Peyer's patch (tissue), 4 donors: ENCODE measurements at regions not wholly inside any gene's neighbourhood (a gene's known extent, or its start where the extent isn't known, plus 50 kb on each side); places are given as distances from the start of the nearest gene placed in this dataset.

Experiments
- DNase-seq, 3 donors: peaks; one replicate each; pipeline ENCODE4 v3.0.0-alpha.2; 2017 to 2019
- H3K27ac ChIP-seq, 4 donors: fragments of 200-600 bp; sonication (generic); one replicate each; pipeline ENCODE4 v1.5.1; 2016 to 2019
- H3K27me3 ChIP-seq, 2 donors: fragments of 200-600 bp; sonication (generic); one replicate each; pipeline ENCODE4 v1.5.1; 2019
- H3K36me3 ChIP-seq, 3 donors: fragments of 200-600 bp; sonication (generic); one replicate each; pipeline ENCODE4 v1.5.1; 2016 to 2019
- H3K4me1 ChIP-seq, 4 donors: fragments of 200-600 bp; sonication (generic); one replicate each; pipeline ENCODE4 v1.5.1; 2016 to 2019
- H3K4me3 ChIP-seq, 4 donors: fragments of 200-600 bp; sonication (generic); 1 replicate in 3 of 4; 2 replicates in 1 of 4; pipeline ENCODE4 v1.5.1; 2016 to 2019; ENCODE audit warnings: mild to moderate bottlenecking in 1 of 4
- H3K9me3 ChIP-seq, 4 donors: fragments of 200-600 bp; sonication (generic); one replicate each; pipeline ENCODE4 v1.5.1; 2016 to 2019; ENCODE audit warnings: mild to moderate bottlenecking in 1 of 4
- CTCF ChIP-seq, 6 experiments: fragments of 450-650 bp in 4 of 6; fragments of 200-600 bp in 2 of 6; sonication (generic) in 1 of 6; IDR thresholded peaks; one replicate each; pipeline ENCODE4 v1.5.1; 2017 to 2019; ENCODE audit warnings: antibody characterized with exemption in 6 of 6, mild to moderate bottlenecking in 3 of 6, moderate library complexity in 1 of 6
- POLR2A ChIP-seq, 2 donors: fragments of 450-650 bp; IDR thresholded peaks; one replicate each; pipeline ENCODE4 v1.5.1; 2017; ENCODE audit warnings: antibody characterized with exemption in 2 of 2, mild to moderate bottlenecking in 2 of 2, moderate library complexity in 2 of 2

- no peak overlapping the region for H3K27ac ChIP-seq
- H3K4me1 ChIP-seq: no peaks in the 10 kb centered on the region
- no peaks in the 10 kb centered on the region for H3K9me3 ChIP-seq
- no peak overlapping the region for H3K4me3 ChIP-seq
- H3K27me3 ChIP-seq: no peaks in the 10 kb centered on the region
- no peaks in the 10 kb centered on the region for H3K36me3 ChIP-seq
- DNase-seq: no peak
- TF ChIP-seq POLR2A (IDR thresholded peaks at IDR 0.05): no peak
- TF ChIP-seq CTCF (IDR thresholded peaks at IDR 0.05): no peak
Measured at GRCh38 chr15:47352217-47352616, 365.1 kb upstream of the SEMA6D start.

- no peaks in the 10 kb centered on the region for H3K36me3 ChIP-seq
- H3K4me1 ChIP-seq: no peaks in the 10 kb centered on the region
- no peaks in the 10 kb centered on the region for H3K9me3 ChIP-seq
- H3K4me3 ChIP-seq: no peak overlapping the region
- no peak for TF ChIP-seq CTCF (IDR thresholded peaks at IDR 0.05)
- no peak for TF ChIP-seq POLR2A (IDR thresholded peaks at IDR 0.05)
- H3K27me3 ChIP-seq: no peaks in the 10 kb centered on the region
- no peak overlapping the region for H3K27ac ChIP-seq
- no peak for DNase-seq
Measured at GRCh38 chr15:47355759-47356158, 361.5 kb upstream of the SEMA6D start.

DNA sequence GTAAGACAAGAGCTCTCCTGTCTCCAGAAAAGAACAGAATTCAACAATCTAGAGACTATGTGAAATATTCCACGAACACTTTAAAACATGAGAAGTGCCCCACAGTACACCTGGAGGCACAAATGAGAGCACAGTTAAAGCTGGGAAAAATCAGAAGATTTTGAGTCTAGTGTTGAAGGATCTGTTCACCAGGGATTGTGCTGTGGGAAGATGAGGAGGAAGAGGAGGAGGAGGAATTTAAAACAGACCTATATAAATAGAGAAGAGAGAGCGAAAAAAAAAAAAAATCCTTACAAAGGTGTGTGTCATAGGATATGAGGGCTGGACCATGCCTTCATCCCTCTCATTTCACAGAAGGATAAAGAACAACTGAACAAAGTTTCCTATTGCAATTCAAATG is 361.0 kb upstream of the SEMA6D start:
- TF ChIP-seq CTCF (IDR thresholded peaks at IDR 0.05): no peak
- TF ChIP-seq POLR2A (IDR thresholded peaks at IDR 0.05): no peak
- H3K36me3 ChIP-seq: no peaks in the 10 kb centered on the region

DNA sequence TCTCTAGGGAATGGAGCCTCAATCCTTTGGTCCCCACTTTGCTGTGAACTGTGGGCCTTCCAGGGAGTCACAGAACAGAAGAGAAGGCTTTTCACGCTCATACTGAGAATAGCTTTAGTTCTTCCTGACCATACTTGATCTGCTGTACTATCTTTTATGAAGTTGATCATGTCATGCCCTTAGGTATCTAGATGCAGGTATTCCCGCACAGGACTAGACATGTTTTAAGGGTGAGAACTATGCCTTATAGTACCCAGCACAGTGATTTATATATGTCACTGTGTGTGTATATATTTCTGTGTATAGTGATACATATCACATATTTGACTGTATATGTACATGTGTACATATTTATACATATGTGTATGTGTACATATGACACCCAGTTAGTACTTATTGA is 358.4 kb upstream of the SEMA6D start:
- no peak for DNase-seq
- H3K9me3 ChIP-seq: no peaks in the 10 kb centered on the region
- no peak overlapping the region for H3K27ac ChIP-seq
- H3K4me1 ChIP-seq: no peaks in the 10 kb centered on the region
- no peaks in the 10 kb centered on the region for H3K36me3 ChIP-seq
- TF ChIP-seq CTCF (IDR thresholded peaks at IDR 0.05): no peak
- TF ChIP-seq POLR2A (IDR thresholded peaks at IDR 0.05): no peak
- H3K4me3 ChIP-seq: no peak overlapping the region
- no peaks in the 10 kb centered on the region for H3K27me3 ChIP-seq

More for the DNA sequence above, 361.0 kb upstream of the SEMA6D start:
- no peak overlapping the region for H3K27ac ChIP-seq
- no peak for DNase-seq
- H3K27me3 ChIP-seq: no peaks in the 10 kb centered on the region
- H3K9me3 ChIP-seq: no peaks in the 10 kb centered on the region
- no peaks in the 10 kb centered on the region for H3K4me1 ChIP-seq
- H3K4me3 ChIP-seq: no peak overlapping the region

- Histone ChIP-seq H3K27ac (no peak overlapping the region), H3K27me3 (no peaks in the 10 kb centered on the region), H3K4me3 (no peak overlapping the region), H3K9me3 (no peaks in the 10 kb centered on the region), H3K4me1 (no peaks in the 10 kb centered on the region), H3K36me3 (no peaks in the 10 kb centered on the region)
- TF ChIP-seq CTCF (IDR thresholded peaks at IDR 0.05) (no peak), POLR2A (IDR thresholded peaks at IDR 0.05) (no peak)
- DNase-seq: no peak
Measured at GRCh38 chr15:47360305-47360704, 357.0 kb upstream of the SEMA6D start.
